GM12878 (cell line): ENCODE measurements at regions not wholly inside any gene's neighbourhood (a gene's known extent, or its start where the extent isn't known, plus 50 kb on each side); places are given as distances from the start of the nearest gene placed in this dataset.

Experiments used
- ATAC-seq: fragments of 200-7000 bp; cut with Tn5 transposase; 3 replicates; pipeline ENCODE4 v1.9.1; 2020; ENCODE audit warnings: mild to moderate bottlenecking, moderate library complexity
- BruUV-seq: library from RNA; stranded (reverse); fragments of 400-500 nt; replicated peaks from 2 replicates; lab custom pipeline; 2021; lab: Mats Ljungman, UMichigan
- CTCF ChIA-PET: fragments of 300-600 bp; sonication (Branson Sonifier 250); formaldehyde crosslinking; extraction: SDS; loops from one replicate; lab custom pipeline; 2021; ENCODE audit warnings: inconsistent platforms; lab: Yijun Ruan, JAX
- POLR2A ChIA-PET: fragments of 350-600 bp; formaldehyde crosslinking; extraction: SDS; loops from one replicate; lab custom pipeline; 2021; ENCODE audit warnings: inconsistent platforms; lab: Charles Lee
- RAD21 ChIA-PET: fragments of 300-600 bp; sonication (Branson Sonifier 250); formaldehyde crosslinking; loops from one replicate; lab custom pipeline; 2023; ENCODE audit warnings: antibody characterized with exemption; ENCODE audit not compliant: unreplicated experiment; lab: Charles Lee
- SMC1A ChIA-PET: fragments of 300-600 bp; sonication (Branson Sonifier 250); formaldehyde crosslinking; loops from one replicate; lab custom pipeline; 2023; ENCODE audit not compliant: unreplicated experiment, uncharacterized antibody; lab: Charles Lee
- DNase-seq: peaks from one replicate; pipeline ENCODE4 v3.0.0-alpha.2; 2011; ENCODE audit warnings: low read depth, low spot score
- FAIRE-seq: peaks from 3 replicates; lab custom pipeline; 2011; peaks lifted over from hg19 to GRCh38; lab: Jason Lieb, UNC
- H2AFZ ChIP-seq: 2 replicates; pipeline ENCODE4 v1.6.0; 2011; ENCODE audit warnings: low read depth, low read length, control low read depth; ENCODE audit not compliant: control insufficient read depth
- H3K27ac ChIP-seq: 2 replicates; pipeline ENCODE4 v1.5.1; 2011; ENCODE audit warnings: control low read depth; ENCODE audit not compliant: control insufficient read depth, insufficient read depth
- H3K27me3 ChIP-seq, 2 experiments: replicated peaks in 1 of 2; 2 replicates each; pipeline versions ENCODE4 v1.6.0 to v1.6.1; 2011; ENCODE audit warnings: low read length in 1 of 2; ENCODE audit not compliant: control insufficient read depth in 2 of 2, insufficient read depth in 2 of 2
- H3K36me3 ChIP-seq, 2 experiments: 2 replicates each; pipeline ENCODE4 v1.5.1; 2011; ENCODE audit warnings: low read length in 1 of 2; ENCODE audit not compliant: control insufficient read depth in 2 of 2, insufficient read depth in 2 of 2
- H3K4me1 ChIP-seq: 2 replicates; pipeline ENCODE4 v1.6.1; 2011; ENCODE audit warnings: mild to moderate bottlenecking, low read length, moderate library complexity, mixed read lengths; ENCODE audit not compliant: control insufficient read depth, insufficient read depth
- H3K4me2 ChIP-seq: 2 replicates; pipeline ENCODE4 v1.6.0; 2011; ENCODE audit warnings: control low read depth; ENCODE audit not compliant: control insufficient read depth, insufficient read depth
- H3K4me3 ChIP-seq: fragments of 200-600 bp; sonication (generic); 2 replicates; pipeline ENCODE4 v1.5.1; 2016
- H3K79me2 ChIP-seq: 2 replicates; pipeline ENCODE4 v1.6.0; 2011; ENCODE audit warnings: low read length; ENCODE audit not compliant: control insufficient read depth, insufficient read depth
- H3K9ac ChIP-seq: 2 replicates; pipeline ENCODE4 v1.8.0; 2011; ENCODE audit warnings: low read length, control low read depth, mixed read lengths; ENCODE audit not compliant: control insufficient read depth, insufficient read depth
- H3K9me3 ChIP-seq: replicated peaks from 3 replicates; pipeline ENCODE4 v1.5.1; 2011; ENCODE audit warnings: mild to moderate bottlenecking, low read length; ENCODE audit not compliant: control insufficient read depth, insufficient read depth
- H4K20me1 ChIP-seq: 2 replicates; pipeline ENCODE4 v1.6.0; 2011; ENCODE audit not compliant: control insufficient read depth, insufficient read depth
- CREB1 ChIP-seq: IDR thresholded peaks from 2 replicates; pipeline ENCODE4 v1.6.1; 2012; ENCODE audit warnings: low read depth, mild to moderate bottlenecking, inconsistent platforms
- CREM ChIP-seq: IDR thresholded peaks from 2 replicates; pipeline ENCODE4 v1.6.1; 2014; ENCODE audit warnings: antibody characterized with exemption, low read depth
- KDM1A ChIP-seq: fragments of 200-600 bp; sonication (generic); IDR thresholded peaks from 2 replicates; pipeline ENCODE4 v1.6.1; 2016; ENCODE audit warnings: borderline replicate concordance
- MEF2B ChIP-seq: fragments of 450-650 bp; IDR thresholded peaks from 2 replicates; pipeline ENCODE4 v1.6.1; 2018; ENCODE audit warnings: mild to moderate bottlenecking, moderate library complexity; ENCODE audit not compliant: partially characterized antibody, poor library complexity, severe bottlenecking
- MTA2 ChIP-seq: fragments of 450-650 bp; IDR thresholded peaks from 2 replicates; pipeline ENCODE4 v1.6.1; 2016; ENCODE audit warnings: low read depth, mild to moderate bottlenecking, moderate library complexity
- MYB ChIP-seq: fragments of 150-350 bp; IDR thresholded peaks from 2 replicates; pipeline ENCODE4 v1.6.1; 2014; ENCODE audit warnings: mild to moderate bottlenecking, low read depth, low read length, borderline replicate concordance
- NBN ChIP-seq: fragments of 450-650 bp; IDR thresholded peaks from 2 replicates; pipeline ENCODE4 v1.6.1; 2016
- NFXL1 ChIP-seq: fragments of 450-650 bp; IDR thresholded peaks from 2 replicates; pipeline ENCODE4 v1.6.1; 2017; ENCODE audit warnings: antibody characterized with exemption, mild to moderate bottlenecking, borderline replicate concordance
- PAX8 ChIP-seq: fragments of 450-650 bp; IDR thresholded peaks from 2 replicates; pipeline ENCODE4 v1.6.1; 2017; ENCODE audit warnings: mild to moderate bottlenecking, moderate library complexity
- RB1 ChIP-seq: fragments of 450-650 bp; formaldehyde crosslinking; IDR thresholded peaks from 2 replicates; pipeline ENCODE4 v1.6.1; 2017; ENCODE audit warnings: mild to moderate bottlenecking, borderline replicate concordance
- RELB ChIP-seq: fragments of 450-650 bp; IDR thresholded peaks from 2 replicates; pipeline ENCODE4 v1.6.1; 2017; ENCODE audit warnings: low read depth, mild to moderate bottlenecking, moderate library complexity
- REST ChIP-seq: IDR thresholded peaks from 2 replicates; pipeline ENCODE4 v1.6.1; 2012; ENCODE audit warnings: mild to moderate bottlenecking, low read depth, low read length
- RFX5 ChIP-seq: IDR thresholded peaks from 2 replicates; pipeline ENCODE4 v1.6.1; 2011; ENCODE audit warnings: low read depth, low read length, improper control_type of control experiment
- RUNX3 ChIP-seq: IDR thresholded peaks from 2 replicates; pipeline ENCODE4 v1.6.1; 2012; ENCODE audit warnings: low read length, inconsistent platforms
- SKIL ChIP-seq: fragments of 450-650 bp; IDR thresholded peaks from 2 replicates; pipeline ENCODE4 v1.6.1; 2017; ENCODE audit warnings: mild to moderate bottlenecking, low read depth, inconsistent platforms; ENCODE audit not compliant: poor library complexity, severe bottlenecking
- TBL1XR1 ChIP-seq: IDR thresholded peaks from 2 replicates; pipeline ENCODE4 v1.6.1; 2012; ENCODE audit warnings: low read depth, low read length, improper control_type of control experiment
- WGBS: methylation state at CpG from one replicate; pipeline ENCODE4 v1.1.6; 2016; ENCODE audit warnings: low lambda C conversion rate; ENCODE audit not compliant: insufficient replicate concordance, insufficient coverage; ENCODE audit errors: missing lambda C conversion rate; 5-methylcytosine and 5-hydroxymethylcytosine counted together
- in situ Hi-C: fragments of 300-500 bp; cut with MboI; formaldehyde crosslinking; loops from 9 replicates; pipeline ENCODE4 v1.14.3; 2018; ENCODE audit warnings: mixed read lengths
- intact Hi-C: fragments of 100-400 bp; cut with micrococcal nuclease; formaldehyde crosslinking; loops from one replicate; pipeline ENCODE4 v1.14.2; 2022; ENCODE audit not compliant: unreplicated experiment

GRCh38 chr14:65164068-65164824 lies 61.9 kb upstream of the MAX start (continued):
- TF ChIP-seq CREB1 (0 out of 2 replicates have a peak, but pooled peaks have one; percentile 14), RFX5 (no peak), RUNX3 (no peak)

GRCh38 chr14:65164825-65165135 lies 62.5 kb upstream of the MAX start:
- Histone ChIP-seq H4K20me1 (no peaks in the 10 kb centered on the region), H3K27me3 (no peaks in the 10 kb centered on the region), H3K27ac (no peak overlapping the region), H3K4me2 (no peak overlapping the region), H3K36me3 (no peaks in the 10 kb centered on the region), H2AFZ (no peak overlapping the region), H3K79me2 (no peaks in the 10 kb centered on the region), H3K4me1 (peaks cover 28% of the 10 kb centered on the region), H3K4me3 (no peak overlapping the region), H3K9ac (no peak overlapping the region), H3K9me3 (no peaks in the 10 kb centered on the region; the same call in 2 of the 3 replicates)
- ChIA-PET CTCF (interaction anchor here (0.8 to 8.1 kb wide), 37 partner anchors 10 to 907 kb away, joined by 3 to 125 read pairs (median 4); partner anchors contain the start of gene FUT8), RAD21 (interaction anchor here (1.0 to 4.2 kb wide), 26 partner anchors 9 to 794 kb away, joined by 3 to 42 read pairs (median 5); partner anchors contain the start of gene FUT8), POLR2A (interaction anchor here (0.7 kb wide), 2 partner anchors 40 to 803 kb away, joined by 3 to 5 read pairs; no protein-coding TSS in a partner anchor), SMC1A (interaction anchor here (1.0 to 3.7 kb wide), 24 partner anchors 10 to 907 kb away, joined by 3 to 46 read pairs (median 5); partner anchors contain the start of genes FNTB and FUT8)
- in situ Hi-C loops: loop anchor here (5.0 to 10.0 kb wide), 5 partner anchors 120 to 903 kb away; no protein-coding TSS in a partner anchor
- intact Hi-C loops: loop anchor here (1.0 to 5.0 kb wide), 8 partner anchors 58 to 795 kb away; partner anchors contain the start of gene FUT8
- no TSS peak for BruUV-seq
- WGBS: 60% methylated on average over 3 of the region's 3 CpGs
- ATAC-seq: no peak
- no peak for FAIRE-seq
- DNase-seq: no peak
- TF ChIP-seq NFXL1: no peak
- no peak for TF ChIP-seq MEF2B
- TF ChIP-seq NBN: no peak
- no peak for TF ChIP-seq RUNX3
- no peak for TF ChIP-seq KDM1A
- no peak for TF ChIP-seq CREM
- no peak for TF ChIP-seq MTA2
- no peak for TF ChIP-seq MYB
- no peak for TF ChIP-seq REST
- TF ChIP-seq TBL1XR1: no peak
- no peak for TF ChIP-seq RB1
- TF ChIP-seq SKIL: no peak
- TF ChIP-seq RELB: no peak
- TF ChIP-seq PAX8: no peak
